GM12878 (cell line): ENCODE measurements at regions not wholly inside any gene's neighbourhood (a gene's known extent, or its start where the extent isn't known, plus 50 kb on each side); places are given as distances from the start of the nearest gene placed in this dataset.

Experiments
- BACH1 ChIP-seq: fragments of 450-650 bp; IDR thresholded peaks from 2 replicates; pipeline ENCODE4 v1.6.1; 2017; ENCODE audit warnings: mild to moderate bottlenecking, borderline replicate concordance
- CBFB ChIP-seq: IDR thresholded peaks from 2 replicates; pipeline ENCODE4 v1.6.1; 2016; ENCODE audit warnings: antibody characterized with exemption, low read depth
- EP300 ChIP-seq, 2 experiments: fragments of 150-350 bp in 1 of 2; IDR thresholded peaks; 2 replicates each; pipeline ENCODE4 v1.6.1; 2011 to 2012; ENCODE audit warnings: low read depth in 2 of 2, low read length in 2 of 2, borderline replicate concordance in 1 of 2, improper control_type of control experiment in 1 of 2, inconsistent platforms in 1 of 2; ENCODE audit not compliant: control insufficient read depth in 1 of 2
- GABPA ChIP-seq: IDR thresholded peaks from 2 replicates; pipeline ENCODE4 v1.6.1; 2014; ENCODE audit warnings: antibody characterized with exemption, low read depth, mild to moderate bottlenecking, inconsistent platforms
- KDM1A ChIP-seq: fragments of 200-600 bp; sonication (generic); IDR thresholded peaks from 2 replicates; pipeline ENCODE4 v1.6.1; 2016; ENCODE audit warnings: borderline replicate concordance
- MEF2B ChIP-seq: fragments of 450-650 bp; IDR thresholded peaks from 2 replicates; pipeline ENCODE4 v1.6.1; 2018; ENCODE audit warnings: mild to moderate bottlenecking, moderate library complexity; ENCODE audit not compliant: partially characterized antibody, poor library complexity, severe bottlenecking
- PAX8 ChIP-seq: fragments of 450-650 bp; IDR thresholded peaks from 2 replicates; pipeline ENCODE4 v1.6.1; 2017; ENCODE audit warnings: mild to moderate bottlenecking, moderate library complexity
- POLR2A ChIP-seq: IDR thresholded peaks from 2 replicates; pipeline ENCODE4 v1.6.1; 2011; ENCODE audit warnings: low read depth, mild to moderate bottlenecking, low read length
- POLR2AphosphoS5 ChIP-seq: IDR thresholded peaks from 2 replicates; pipeline ENCODE4 v1.6.1; 2011; ENCODE audit warnings: mild to moderate bottlenecking, low read length, inconsistent platforms
- RAD21 ChIP-seq: IDR thresholded peaks from 2 replicates; pipeline ENCODE4 v1.6.1; 2011; ENCODE audit warnings: mild to moderate bottlenecking, low read depth, low read length, moderate library complexity; ENCODE audit not compliant: insufficient read depth
- SPI1 ChIP-seq: IDR thresholded peaks from 2 replicates; pipeline ENCODE4 v1.6.1; 2011; ENCODE audit warnings: low read depth, mild to moderate bottlenecking, low read length, moderate library complexity, borderline replicate concordance; ENCODE audit not compliant: insufficient read depth
- TARDBP ChIP-seq: IDR thresholded peaks from 2 replicates; pipeline ENCODE4 v1.6.1; 2016; ENCODE audit warnings: borderline replicate concordance
- TF ChIP-seq, protein P1 (sequence below), 3 experiments: IDR thresholded peaks in 2 of 3; conservative IDR thresholded peaks in 1 of 3; 2 replicates each; pipeline ENCODE4 v1.5.1; 2011; ENCODE audit warnings: low read depth in 3 of 3, low read length in 3 of 3, mild to moderate bottlenecking in 3 of 3, control low read depth in 2 of 3, moderate library complexity in 2 of 3, inconsistent platforms in 1 of 3, mixed read lengths in 1 of 3; ENCODE audit not compliant: control insufficient read depth in 2 of 3, insufficient read depth in 1 of 3; ENCODE audit errors: extremely low read depth in 1 of 3

DNA sequence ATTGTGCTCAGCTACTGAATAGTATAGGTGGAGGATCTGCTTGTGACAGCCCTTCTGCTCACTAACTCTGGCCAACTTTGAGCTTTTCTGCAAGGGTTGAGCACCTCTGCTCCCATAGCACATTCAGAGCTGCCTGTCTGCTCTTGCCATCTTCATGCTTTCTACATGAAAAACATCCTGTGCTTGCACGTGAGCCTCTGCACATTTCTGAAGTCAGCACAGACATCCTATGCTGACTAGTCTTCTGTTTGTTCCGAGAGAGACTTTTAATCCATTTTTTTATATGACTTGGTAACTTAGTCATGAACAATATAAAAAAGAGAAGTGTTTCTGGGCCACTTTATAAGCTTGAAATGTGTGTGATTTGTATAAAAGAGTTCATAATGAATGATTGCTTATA, 969.3 kb downstream of the TMTC2 start:
- TF ChIP-seq, protein P1, sequence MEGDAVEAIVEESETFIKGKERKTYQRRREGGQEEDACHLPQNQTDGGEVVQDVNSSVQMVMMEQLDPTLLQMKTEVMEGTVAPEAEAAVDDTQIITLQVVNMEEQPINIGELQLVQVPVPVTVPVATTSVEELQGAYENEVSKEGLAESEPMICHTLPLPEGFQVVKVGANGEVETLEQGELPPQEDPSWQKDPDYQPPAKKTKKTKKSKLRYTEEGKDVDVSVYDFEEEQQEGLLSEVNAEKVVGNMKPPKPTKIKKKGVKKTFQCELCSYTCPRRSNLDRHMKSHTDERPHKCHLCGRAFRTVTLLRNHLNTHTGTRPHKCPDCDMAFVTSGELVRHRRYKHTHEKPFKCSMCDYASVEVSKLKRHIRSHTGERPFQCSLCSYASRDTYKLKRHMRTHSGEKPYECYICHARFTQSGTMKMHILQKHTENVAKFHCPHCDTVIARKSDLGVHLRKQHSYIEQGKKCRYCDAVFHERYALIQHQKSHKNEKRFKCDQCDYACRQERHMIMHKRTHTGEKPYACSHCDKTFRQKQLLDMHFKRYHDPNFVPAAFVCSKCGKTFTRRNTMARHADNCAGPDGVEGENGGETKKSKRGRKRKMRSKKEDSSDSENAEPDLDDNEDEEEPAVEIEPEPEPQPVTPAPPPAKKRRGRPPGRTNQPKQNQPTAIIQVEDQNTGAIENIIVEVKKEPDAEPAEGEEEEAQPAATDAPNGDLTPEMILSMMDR (IDR thresholded peaks at IDR 0.05 in 2 of 3, conservative IDR thresholded peaks at IDR 0.05 in 1 of 3; ENCODE audit: control insufficient read depth in 2 of 3, extremely low read depth in 1 of 3, insufficient read depth in 1 of 3, low read depth in 3 of 3, low read length in 3 of 3): no peak
- no peak for TF ChIP-seq RAD21
- no peak for TF ChIP-seq PAX8
- TF ChIP-seq EP300 (IDR thresholded peaks at IDR 0.05; ENCODE audit: borderline replicate concordance in 1 of 2, control insufficient read depth in 1 of 2, low read depth in 2 of 2, low read length in 2 of 2): no peak
- TF ChIP-seq CBFB: no peak
- no peak for TF ChIP-seq POLR2AphosphoS5
- TF ChIP-seq GABPA: no peak
- no peak for TF ChIP-seq BACH1
- no peak for TF ChIP-seq POLR2A
- TF ChIP-seq KDM1A: no peak
- no peak for TF ChIP-seq MEF2B
- TF ChIP-seq SPI1: no peak
- no peak for TF ChIP-seq TARDBP
